Stimulated activated CD8-positive, alpha-beta memory T cell treated with anti-CD3 and anti-CD28 coated beads, Interleukin-2, amount 100 ng/mL, for 48 hours (primary cell): ENCODE measurements at regions not wholly inside any gene's neighbourhood (a gene's known extent, or its start where the extent isn't known, plus 50 kb on each side); places are given as distances from the start of the nearest gene placed in this dataset.

ENCODE experiments used
- DNase-seq, 2 donors: peaks; one replicate each; pipeline ENCODE4 v3.0.0-alpha.2; 2020; ENCODE audit warnings: low read depth in 2 of 2

DNA sequence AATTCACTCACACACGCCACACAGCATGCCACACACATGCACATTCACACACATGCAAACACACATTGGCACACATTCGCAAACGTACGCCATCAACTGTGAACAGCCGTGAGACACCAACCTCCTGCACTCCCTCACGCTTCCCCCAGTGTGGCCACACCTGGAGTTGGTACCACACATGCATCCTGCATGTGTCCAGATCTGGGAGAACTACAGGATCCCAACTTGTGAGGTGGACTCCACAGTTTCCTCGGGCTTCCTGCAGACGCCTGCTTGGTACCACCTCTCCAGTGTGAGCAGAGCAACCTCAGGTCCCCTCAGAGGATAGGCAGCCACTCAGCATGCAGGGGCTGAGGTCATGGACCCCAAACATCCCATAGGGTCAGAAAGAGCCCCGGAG lies 239.0 kb downstream of the EIPR1 start:
- no peak for DNase-seq

DNA sequence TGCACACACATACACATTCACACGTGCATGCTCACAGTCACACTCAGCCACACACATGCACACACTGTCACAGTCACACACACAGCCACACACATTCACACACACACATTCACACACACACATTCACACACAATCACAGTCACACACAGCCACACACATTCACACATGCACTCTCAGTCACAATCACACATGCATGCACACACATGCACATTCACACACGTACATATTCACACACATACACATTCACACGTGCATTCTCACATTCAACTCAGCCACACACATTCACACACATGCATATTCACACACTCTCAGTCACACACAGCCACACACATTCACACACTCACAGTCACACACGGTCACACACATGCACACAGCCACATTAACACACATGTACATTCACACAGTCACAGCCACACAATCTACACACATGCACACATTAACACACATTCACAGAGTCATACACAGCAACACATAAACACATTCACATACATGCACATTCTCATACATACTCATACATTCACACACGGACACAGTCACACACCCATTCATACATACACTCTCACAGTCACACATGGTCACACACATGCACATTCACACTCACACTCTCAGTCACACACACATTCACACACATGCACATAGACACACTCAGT lies 239.8 kb downstream of the EIPR1 start:
- DNase-seq: no peak

DNA sequence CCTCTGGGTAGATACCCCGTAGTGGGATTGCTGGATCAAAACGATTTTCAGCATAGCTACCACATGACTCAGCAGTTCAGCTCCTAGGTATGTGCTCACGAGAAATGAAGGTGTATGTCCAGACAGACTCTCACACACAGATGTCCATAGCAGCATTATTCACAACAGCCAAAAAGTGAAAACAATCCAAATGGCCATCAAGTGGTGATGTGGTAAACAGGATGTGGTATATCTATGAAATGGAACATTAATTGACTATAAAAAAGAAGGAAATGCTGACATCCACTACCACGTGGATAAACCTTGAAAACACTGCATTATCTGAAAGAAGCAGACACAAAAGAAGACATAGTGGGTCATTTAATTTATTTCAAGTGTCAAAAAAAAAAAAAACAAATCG lies 241.9 kb downstream of the EIPR1 start:
- DNase-seq: no peak

DNA sequence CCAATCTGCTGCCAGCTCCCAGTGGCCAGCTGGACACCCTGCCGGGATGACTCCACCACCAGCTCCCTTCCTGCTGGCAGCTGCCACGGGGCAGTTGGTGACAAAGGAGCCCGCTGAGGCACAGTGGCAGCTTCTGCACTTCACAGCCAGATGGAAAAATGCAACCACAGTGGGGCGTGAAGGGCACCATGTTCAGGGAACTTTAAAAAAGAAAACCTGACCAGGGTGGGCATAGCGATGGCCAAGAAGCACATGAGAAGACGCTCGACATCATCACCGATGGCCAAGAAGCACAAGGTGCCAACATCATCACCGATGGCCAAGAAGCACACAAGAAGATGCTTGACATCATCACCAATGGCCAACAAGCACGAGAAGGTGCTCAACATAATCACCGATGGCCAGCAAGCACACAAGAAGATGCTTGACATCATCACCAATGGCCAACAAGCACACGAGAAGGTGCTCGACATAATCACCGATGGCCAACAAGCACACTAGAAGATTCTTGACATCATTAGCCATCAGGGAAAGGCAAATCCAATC lies 243.5 kb downstream of the EIPR1 start:
- DNase-seq: no peak

DNA sequence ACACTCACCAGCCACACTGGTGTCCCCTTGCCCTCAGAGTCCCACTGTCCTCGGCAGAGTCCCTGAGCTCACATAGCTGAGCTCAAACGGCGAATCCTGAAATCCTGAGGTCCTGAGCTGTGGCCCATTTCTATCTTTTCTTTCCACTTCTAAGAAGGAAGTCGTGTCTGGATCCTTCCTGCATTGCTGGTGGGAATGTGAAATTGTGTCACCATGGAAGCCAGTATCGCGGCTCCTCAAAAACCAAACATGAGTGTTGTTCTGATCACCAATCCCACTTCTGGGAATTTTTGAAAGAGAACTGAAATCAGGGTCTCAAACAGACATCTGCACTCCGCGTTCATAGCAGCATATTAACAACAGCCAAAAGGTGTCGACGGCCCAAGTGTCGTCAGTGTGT lies 244.7 kb downstream of the EIPR1 start:
- DNase-seq: no peak

DNA sequence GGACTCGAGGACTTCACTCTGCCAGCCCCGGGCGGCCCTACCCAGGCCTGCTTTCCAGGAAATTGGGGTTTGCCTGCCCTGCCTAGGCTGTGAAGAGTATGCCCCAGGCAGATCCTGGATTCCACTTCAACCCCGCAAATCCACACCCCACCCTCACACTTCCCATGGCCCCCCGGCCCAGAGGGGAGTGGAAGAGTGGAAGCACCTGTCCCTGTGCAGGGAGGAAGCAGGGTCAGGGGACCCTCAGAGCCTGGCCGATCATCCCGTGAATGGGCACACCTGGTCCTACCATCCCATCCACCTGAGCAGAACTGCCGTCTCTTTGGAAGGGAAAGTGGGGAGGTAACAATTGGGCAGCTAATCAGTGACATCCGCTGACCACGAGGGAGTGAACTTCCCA lies 245.2 kb downstream of the EIPR1 start:
- no peak for DNase-seq

DNA sequence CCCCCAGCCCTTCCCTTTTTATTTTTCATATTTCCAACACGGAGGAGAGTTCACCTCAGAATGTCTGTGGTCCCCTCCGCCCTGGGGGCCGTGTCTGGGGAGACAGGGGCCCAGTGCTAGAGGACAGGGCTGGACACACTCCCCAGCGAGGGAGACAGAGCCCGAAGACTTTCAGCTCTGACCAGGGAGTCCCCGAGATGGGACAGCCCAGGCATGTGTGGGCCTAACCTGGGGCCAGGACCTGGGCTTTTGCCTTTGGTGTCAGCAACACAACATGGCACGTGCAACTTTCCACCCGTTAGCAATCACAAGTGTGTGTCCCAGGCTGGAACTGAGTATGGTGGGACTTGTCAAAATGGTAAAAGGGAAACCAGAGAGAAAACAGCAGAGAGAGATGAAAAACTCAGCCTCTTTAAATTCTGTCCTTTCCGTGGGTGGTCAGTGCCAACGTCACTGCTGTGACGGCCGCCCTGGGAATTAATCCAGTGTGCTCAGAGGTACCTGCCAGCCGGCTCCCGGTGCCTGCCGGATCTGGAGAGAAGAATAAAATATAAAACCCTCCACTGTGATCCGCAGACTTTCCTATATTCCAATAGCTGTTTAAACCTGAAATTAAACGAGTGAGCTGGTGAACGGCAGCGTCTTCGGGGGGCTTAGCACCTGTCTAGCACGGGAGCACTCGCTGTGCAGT lies 245.8 kb downstream of the EIPR1 start:
- DNase-seq: no peak

DNA sequence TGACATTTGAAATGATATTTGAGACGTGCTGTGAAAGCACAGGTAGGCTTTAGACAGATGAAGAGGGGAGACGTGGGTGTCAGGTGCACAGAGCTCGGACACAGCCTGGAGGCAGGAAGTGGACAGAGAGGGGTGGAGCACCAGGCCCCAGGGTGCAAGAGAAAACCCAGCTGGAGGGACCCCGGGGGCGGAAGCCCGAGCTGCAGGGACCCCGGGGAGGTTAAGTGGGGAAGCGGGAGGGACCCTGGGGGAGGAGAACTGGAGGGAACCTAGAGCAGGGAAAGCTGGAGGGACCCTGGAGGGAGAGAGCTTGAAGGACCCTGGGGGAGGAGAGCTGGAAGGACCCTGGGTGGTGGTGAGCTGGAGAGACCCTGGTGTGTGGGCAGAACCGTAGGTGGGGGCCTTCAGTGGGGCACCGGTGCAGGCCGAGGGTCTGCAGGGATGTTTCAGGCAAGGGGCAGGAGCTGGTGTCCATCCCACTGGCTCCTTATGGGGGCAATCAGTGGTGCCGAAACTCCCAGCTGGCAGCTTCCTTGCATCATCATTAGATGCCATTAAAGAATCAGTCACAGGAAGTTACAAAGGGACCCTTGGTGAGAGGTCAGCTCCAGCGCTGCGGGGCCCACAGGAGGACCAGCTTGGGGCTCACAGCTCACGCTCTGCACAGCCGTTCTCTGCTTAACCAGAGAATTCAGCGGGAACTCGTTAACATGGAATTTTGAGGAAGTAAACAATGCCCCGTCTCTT lies 246.6 kb downstream of the EIPR1 start:
- DNase-seq: no peak

DNA sequence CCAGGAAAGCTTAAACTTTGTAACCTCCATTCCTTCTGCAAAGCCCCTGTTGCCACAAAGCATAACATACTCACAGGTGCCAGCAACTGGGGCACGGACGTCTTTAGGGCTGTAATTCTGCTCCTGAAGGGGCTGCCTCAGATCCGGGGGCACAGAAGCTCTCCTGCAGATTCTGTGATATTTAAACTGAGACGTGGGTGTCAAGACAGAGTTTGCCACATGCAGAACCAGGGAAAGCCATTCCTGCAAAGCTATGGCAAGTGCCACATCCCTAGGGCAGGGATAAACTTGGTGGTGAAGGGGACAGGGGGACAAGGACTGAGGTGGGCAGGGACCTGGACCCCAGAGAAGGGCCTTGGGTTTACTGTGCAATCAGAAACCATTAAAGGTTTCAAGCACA lies 247.2 kb downstream of the EIPR1 start:
- DNase-seq: no peak

DNA sequence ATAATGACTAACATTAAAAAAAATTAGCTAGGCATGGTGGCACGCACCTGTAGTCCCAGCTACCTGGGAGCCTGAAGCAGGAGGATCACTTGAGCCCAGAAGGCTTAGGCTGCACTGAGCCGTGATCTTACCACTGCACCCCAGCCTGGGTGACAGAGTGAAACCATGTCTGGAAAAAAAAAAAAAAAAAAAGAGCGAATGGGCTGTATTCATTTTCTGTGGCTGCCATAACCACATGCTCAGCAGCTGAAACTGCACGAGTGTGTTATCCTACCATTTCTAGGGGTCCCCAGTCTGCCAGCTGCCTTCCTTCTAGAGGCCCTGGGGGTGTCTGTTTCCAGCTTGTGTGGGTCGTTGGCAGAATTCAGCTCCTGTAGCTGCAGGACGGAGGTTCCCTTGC lies 247.8 kb downstream of the EIPR1 start:
- no peak for DNase-seq

DNA sequence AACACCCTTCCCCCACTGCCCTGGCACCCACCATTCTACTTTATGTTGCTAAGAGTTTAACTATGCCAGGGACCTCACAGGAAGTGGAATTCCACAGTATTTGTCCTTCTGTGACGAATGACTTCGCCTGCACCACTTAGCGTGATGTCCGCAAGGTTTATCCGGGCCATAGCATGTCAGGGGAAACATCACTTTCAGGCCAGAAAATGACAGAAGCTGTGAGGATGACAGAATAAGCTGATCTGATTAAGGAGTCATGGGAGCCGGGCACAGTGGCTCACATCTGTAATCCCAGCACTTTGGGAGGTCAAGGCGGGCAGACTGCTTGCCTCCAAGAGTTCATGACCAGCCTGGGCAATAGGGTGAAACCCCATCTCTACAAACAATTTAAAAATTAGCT lies 248.8 kb downstream of the EIPR1 start:
- no peak for DNase-seq

DNA sequence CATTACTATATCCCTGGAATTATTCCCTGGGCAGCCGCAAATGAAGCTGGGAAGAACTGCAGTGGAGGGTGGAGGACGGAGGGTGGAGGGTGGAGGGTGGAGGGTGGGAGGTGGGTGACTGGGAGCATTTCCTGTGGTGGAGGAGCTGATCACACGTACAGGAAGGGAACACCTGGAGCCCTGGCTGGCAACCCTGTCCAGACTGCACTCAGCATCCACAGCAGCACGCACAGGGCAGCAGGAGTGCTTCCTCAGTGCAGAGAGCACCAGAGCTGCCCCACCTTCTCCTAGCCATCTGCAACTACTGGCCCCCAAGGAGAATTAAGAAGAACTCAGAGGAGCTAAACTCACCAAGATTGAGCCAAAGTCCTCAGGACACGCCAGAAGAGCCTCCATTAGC lies 249.9 kb downstream of the EIPR1 start:
- no peak for DNase-seq

DNA sequence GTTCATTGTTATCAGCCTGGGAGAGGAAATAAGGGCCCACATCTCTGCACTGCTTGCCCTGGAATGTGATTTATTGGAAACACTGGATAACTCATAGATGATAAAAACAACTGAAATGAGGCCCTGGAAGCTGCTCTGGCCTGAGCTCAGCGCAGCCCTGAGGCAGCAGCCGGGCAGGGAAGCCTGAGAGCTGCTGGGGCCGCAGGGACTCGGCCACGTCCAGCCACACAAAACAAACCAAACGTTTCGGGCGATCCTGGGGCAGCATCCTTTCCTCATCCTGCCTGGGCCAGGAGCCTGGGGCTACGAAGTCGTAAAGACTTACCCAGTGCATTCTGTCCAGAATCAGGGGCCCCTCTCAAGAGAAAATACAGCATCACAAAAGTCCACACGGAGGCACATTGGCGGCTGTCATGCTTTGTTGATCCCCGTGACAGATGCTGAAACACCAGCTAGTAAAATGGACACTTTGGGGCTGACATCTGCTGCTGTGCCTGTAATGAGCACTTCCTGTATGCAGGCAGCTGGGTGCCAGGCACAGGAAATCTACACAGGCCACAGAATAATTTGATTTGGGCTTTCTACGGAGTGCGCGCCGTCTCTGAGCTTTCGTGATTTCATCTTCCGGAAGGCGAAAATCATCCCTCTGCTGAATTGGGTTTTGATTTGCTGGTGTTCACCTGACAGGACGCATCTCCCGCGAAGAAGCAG lies 250.6 kb downstream of the EIPR1 start:
- no peak for DNase-seq

DNA sequence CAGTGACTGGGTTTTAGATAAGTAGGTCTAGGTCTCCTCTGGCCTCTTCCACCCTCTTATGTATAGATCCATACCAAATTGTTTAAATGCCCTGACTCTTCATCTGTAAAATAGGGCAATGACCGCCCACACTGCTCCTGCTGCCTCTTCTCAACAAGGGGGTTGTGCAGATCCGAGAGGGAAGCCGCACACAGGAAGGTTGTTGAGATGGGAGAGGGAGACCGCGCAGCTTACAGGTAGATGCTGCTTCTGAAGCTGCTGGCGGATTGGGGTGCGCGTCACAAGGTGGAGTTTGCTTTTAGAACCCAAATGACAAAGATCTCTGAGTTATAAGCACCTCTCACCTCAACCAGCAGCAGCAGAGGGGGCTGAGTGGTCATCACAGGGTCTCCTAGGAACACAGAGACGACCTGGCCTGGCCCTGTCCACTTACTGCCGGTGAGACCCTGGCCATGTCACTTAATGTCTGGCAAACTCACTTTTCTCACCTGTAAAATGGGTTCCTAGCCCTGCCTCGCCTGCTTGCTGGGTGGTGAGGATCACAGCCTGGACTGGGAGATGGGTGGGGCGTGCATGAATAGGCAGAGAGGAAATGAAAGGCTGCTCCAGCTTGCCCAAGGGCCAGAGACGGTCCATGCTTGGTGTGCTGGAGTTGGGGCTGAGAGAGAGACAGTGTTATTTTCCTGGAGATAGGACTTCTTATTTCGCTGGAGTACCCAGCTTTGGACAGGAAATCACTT lies 251.3 kb downstream of the EIPR1 start:
- no peak for DNase-seq

DNA sequence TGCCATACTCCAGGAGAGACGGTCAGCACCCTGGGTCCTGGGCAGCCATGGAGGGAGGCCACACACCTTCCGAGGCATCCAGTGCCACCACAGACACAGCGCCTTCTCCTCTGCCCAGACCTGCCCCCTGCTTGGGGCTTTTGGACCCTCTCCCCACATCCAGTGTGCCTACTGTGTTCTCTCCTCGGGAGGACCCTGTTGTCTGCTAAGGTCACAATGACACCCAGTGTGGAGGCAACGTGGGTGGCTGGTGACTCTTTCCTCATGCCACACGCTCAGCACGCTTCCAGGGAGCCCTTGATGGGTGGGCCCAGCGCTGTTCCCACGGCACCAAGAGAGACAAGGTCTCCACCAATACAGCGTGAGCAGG lies 251.9 kb downstream of the EIPR1 start:
- no peak for DNase-seq

DNA sequence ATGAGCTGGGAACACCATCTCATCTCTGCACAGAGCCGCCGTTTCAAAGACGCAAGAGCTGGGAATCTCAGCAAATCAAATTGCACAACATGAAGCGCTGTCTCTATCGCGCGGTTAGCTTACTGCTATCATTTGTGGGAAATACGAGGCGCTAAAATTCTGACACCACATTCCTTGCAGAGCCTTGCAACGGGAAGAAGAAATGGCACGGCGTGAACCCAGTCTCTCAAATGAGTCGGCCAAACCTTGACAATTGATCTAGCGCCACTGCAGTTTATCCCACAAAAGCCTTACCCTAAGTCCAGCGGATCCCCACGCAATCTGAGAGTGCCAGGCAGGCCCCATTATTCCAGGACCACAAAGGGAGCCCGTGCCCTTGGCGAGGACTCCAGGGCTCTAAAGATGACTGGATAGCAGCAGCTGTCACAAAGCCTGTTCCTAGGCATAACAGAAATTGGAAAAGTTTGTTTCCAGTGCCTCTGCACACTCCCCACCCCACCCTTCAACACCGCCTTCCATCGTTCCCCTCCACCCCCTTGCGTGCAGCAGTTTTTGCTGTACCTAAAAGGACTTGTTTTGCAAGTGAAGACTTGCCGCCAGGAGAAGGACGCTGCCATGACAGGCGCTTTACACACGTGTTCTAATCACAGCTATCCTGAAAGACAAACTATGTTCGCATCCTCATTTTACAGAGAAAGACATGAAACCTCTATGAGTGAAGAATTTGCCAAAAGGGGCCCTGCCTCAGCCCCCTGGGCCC lies 252.4 kb downstream of the EIPR1 start:
- DNase-seq: no peak

DNA sequence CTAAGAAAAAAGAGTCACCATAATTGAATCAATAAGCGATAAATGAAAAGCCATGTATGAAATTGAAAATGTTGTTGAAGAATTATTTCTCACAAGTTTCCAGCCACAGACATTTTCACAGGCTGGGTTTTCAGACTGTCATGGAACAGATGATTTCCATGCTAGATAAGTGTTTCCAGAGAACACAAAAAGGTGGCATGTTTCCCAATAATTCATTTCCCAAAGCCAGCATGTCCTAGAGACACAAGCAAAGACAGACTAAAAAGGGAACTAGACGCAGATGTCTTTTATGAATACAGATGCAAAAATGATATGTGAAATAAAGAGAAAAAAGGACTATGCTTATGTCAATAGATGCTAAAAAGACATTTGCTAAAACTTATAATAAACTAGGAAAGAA lies 255.1 kb downstream of the EIPR1 start:
- DNase-seq: no peak

DNA sequence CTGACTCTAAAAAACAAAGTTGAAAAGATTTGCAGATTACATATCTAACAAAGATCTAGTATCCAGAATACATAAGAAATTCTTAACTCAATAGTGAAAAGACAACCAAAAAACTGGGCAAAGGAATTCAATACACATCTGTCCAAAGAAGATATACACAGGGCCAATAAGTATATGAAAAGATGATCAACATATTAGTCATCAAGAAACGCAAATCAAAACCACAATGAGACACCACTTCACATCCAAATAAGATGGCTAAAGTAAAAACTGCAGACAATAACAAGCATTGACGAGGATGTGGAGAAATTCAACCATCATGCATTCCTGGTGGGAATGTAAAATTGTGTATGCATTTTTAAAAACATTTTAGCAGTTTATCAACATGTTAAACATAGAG lies 256.0 kb downstream of the EIPR1 start:
- no peak for DNase-seq

DNA sequence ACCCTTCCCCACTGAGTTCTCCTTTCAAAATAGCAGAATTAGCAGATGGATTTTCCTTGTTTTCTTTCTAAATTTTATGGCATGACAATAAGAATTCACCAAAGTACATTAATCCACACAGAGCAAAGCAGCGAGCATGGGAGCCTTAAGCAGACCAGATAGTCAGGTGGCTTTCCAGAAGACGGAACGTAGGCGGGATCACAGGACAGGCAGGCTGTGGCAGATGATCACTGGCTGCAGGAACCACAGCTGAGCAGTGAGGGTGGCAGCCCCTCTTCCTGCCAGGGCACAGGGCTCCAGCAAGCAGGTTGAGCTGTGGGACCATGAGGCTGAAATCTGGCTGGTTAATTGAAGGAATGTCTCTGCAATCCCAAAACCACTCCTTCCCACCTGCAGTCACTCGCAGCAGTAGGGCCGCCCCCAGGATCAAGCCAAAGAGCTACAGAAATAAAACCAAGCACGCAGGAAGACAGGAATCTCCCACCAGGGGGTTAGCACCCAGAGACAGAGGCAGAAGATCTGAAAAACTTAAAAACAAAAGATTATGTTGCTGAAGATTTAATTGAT lies 259.9 kb downstream of the EIPR1 start:
- no peak for DNase-seq

DNA sequence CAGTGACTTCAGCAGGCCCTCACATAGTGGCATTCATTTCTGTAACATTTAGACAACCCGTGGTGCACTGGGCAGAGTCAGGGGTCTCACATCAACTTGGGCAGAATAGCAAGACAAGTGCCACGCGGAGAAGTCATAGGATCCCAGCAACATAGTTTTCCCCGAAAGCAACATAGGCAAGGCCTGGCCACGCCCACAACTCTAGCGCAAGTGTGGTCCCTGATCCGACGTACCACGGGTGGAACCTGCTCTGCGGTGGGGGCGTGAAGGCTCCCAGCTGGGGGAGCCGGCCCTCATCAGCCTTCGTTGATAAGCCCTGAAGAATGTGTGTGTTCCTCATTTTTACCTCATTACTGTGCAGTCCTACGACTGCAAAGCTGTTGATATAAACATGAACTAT lies 261.2 kb downstream of the EIPR1 start:
- DNase-seq: no peak
